GM21423 (cell line): ENCODE measurements at regions not wholly inside any gene's neighbourhood (a gene's known extent, or its start where the extent isn't known, plus 50 kb on each side); places are given as distances from the start of the nearest gene placed in this dataset.

Experiments
- ATAC-seq: cut with Tn5 transposase; IDR thresholded peaks from one replicate; pipeline ENCODE4 v1.9.1; 2021; ENCODE audit warnings: mild to moderate bottlenecking, moderate library complexity; ENCODE audit not compliant: unreplicated experiment

- ATAC-seq: no peak
Measured at GRCh38 chr2:7281231-7282201, 364.3 kb downstream of the RNF144A start.

- ATAC-seq: no peak
Measured at GRCh38 chr2:7286120-7286519, 368.9 kb downstream of the RNF144A start.

DNA sequence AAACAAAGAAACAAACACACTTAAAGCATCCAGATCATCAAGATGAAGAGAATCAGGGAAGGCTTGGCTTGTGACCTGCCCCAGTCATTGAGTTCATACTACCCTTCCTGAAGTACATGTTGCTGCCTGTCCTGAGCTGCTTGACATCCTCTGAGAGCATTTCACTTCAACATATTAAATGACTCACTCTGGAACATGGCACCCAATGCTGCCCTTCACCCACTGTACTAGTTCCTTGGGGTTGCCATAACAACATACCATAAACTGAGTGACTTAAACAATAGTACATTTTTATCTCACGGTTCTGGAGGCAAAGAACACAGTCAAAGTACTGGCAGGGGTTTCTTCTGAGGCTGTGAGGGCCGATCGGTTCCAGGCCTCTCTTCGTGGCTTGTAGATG is 371.3 kb downstream of the RNF144A start:
- no peak for ATAC-seq

GRCh38 chr2:7289697-7290096 is 372.5 kb downstream of the RNF144A start:
- ATAC-seq: no peak

- no peak for ATAC-seq
Measured at GRCh38 chr2:7292154-7292691, 375.0 kb downstream of the RNF144A start.

- ATAC-seq: no peak
Measured at GRCh38 chr2:7309582-7309981, 392.4 kb downstream of the RNF144A start.

DNA sequence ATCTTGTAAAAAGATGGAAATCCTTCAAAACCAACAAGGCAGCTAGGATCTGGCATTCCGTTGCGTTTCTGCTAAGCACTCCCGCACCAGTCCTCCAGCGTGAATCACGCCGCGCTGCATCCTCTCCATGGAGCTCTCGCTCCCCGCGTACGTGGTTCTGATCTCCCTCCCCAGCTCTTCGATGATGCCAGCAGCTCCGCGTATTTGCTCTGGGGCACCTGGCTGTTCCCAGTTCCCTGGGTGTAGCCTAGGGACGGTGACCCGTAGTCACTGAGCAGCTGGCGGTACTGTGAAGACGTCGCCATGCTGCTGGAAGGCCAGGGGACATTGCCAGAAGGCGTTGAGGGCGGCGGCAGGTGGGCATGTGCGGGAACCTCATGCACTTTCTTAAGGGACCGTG is 407.5 kb downstream of the RNF144A start:
- ATAC-seq: no peak

DNA sequence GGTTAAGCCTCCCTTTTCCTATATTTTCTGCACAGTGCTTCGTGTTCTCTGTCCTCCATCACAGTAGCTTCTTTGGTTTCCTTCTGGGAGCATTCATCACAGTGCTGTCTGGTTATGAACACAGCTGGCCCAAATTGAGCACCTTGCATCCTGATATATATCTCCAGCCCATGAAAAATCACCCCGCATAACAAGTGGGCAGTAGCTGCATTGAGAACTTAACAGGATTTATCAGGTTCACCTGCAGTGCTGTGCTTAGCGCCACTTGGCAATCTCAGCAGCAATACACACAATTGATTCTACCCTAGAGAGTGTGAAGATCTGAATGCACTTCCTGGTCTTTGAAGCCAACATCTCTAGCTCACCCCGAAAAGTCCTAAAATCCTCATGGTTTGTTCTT is 408.0 kb downstream of the RNF144A start:
- ATAC-seq: no peak

- no peak for ATAC-seq
Measured at GRCh38 chr2:7329465-7329864, 412.3 kb downstream of the RNF144A start.

DNA sequence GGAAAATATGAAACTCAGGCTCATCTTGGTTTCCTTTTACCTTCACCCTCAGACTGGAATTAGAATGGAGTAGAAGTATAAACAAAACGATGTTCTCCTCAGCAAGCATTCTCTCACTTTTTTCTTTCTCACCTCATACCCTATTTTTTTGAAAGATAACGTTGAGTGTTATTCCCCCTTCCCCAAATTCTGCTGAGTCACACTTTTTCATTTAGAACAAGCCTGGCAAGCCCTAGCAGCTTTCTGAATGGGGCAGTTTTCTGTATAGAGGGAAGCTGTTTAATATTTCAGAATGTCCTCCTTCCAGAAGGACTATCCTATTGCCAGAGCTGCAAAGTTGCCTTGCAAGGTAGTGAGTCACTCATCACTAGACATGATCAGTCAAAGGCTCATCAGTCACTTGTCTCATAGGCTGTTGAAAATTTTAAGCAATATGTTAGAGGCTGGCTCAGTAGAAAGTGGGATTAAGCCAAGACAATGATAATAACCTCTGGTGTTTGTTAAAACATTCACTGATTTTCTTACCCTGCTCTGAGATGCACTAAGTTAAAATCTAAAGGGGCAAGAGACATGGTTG is 416.1 kb downstream of the RNF144A start:
- no peak for ATAC-seq

- ATAC-seq: no peak
Measured at GRCh38 chr2:7333960-7334493, 416.8 kb downstream of the RNF144A start.

DNA sequence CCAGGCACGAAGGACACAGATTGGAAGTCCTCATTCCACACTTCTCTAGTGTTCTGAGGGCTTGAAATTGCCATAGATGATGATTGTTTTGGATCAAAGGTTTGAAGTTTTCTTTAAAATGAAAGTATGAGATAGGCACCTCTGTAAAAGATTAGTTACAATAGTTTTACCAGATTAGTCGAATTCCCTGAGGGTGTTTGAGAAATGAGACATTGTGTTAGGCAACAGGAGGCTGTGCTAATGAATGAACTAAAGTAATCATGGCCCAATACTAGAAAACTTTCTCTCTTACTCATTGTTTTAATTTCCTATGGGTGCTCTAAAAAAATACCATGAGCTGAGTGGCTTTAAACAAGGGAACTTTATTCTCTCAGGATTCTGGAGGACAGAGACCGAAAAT is 421.7 kb downstream of the RNF144A start:
- ATAC-seq: no peak

DNA sequence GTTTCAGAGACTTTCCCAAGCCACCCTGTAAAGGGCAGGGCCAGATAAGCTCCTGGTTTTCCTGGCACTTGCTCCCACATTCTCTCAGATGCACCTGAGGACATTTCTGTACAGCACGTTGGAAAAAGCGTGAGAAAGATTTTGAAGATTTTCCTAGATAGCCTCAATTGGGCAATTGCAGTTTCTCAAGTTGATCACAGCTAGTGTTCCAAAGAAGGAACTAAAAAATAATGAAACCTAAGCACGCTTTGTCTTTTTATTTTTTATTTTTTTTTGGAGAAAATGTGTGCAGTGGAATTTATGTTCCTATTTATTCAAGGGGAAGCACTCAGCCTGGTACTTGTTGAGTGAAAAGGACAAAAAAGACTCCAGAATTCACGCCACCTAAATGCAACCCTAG is 429.1 kb downstream of the RNF144A start:
- ATAC-seq: no peak

DNA sequence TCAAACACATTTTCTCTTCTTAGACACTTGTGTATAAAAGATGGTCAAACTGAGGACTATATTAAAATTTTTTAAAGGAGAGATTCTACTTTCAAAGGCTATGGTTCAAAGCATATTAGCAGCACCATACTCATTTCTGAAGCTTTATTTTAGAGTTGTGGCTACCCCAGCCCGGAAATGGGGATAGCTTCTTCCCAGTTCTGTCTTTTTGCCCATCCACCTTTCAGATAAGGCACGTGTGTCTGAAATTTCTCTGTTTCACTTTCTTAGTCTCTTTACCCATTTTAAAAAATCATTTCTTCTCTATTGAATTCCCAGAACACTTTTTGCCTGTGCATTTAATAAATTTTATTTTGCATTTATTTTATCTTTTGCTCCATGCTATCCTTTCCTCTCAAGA is 431.5 kb downstream of the RNF144A start:
- no peak for ATAC-seq

DNA sequence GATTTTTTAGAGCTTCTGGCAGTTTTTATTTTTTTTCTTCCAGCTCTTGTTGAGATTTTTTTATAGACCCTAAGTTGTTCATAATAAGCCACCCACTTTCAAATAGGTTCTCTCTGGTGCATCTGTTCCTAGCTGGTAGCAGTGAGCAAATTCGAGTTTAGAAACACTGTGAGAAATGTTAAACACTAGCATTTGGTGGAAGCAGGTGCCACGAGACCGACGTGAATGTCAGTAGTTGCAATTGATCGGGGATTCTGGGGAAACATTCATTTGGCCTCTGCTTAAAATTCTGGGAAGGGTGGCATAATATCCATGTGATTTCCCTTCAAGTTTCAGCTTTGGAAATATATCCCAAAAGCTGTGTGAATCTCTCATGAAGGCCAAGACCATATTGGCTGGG is 435.0 kb downstream of the RNF144A start:
- ATAC-seq: no peak

DNA sequence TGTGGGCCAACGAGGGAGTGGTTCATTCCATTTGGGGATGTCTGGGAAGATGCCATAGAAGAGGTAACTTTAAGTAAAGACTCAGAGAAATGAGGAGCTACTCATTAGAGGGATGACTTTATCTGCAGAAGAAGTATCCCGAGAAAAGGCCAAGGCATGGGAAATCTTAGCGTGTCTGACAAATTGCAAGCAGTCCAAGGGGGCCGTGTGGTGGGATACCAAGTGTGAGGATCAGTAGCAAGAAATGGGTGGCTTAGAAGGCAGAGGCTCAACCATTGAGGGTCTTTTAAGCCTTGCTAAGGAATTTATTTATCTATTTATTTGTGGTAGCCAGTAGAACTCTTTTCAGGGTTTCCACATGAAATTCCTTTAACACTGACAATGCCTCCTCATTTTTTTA is 436.4 kb downstream of the RNF144A start:
- ATAC-seq: no peak

DNA sequence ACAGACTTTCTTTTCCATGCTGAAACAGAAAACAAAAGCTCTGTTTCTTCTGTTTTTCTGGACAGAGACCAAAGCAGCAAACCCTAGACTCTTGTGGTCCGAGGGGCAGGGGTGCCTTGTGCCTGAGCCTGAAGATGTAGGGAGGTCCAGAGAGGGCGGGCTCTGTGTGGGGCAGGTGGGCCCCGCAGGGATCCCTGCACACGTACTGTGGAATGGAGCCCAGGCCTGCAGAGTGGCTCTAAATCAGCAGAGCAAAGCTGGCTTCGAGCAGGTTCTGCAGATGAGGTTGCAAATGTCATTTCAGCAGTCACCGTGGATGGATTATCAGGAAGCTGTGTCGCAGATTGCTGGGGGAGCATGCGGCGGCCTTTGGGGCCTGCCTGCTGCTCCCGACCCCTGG is 438.6 kb downstream of the RNF144A start:
- no peak for ATAC-seq

DNA sequence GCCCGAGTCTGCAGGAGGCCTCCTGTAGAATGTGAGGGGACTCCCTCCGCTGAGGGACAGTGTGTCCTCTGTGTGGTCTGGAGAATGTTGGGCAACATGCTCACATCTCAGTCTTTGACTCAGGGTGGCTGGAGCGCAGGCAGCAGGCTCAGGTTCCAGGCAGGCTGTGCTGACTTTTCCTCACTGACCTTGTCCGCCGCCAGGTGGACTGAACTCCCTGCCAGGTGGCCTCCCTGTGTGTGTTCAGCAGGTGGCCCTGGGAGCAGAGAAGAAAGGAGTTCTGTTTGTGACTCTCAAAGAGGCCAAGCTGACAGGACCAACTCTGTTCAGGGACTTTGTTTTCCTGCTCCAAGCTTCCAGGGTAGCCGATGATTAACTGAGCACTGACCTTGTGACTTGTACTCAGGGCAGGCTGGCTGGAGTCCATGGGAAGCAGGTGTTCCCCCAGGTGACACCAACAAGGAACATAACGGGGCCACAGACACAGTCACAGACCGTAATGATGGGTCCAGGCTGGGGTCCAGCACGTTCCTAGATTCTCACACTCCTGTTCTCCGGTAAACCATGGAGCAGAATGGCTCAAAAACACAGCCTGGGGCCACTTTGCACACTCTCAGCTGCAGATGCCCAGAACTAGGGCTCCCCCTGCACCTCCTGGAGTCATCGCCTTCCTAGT is 439.8 kb downstream of the RNF144A start:
- no peak for ATAC-seq

GRCh38 chr2:7357993-7358392 is 440.8 kb downstream of the RNF144A start:
- ATAC-seq: no peak

DNA sequence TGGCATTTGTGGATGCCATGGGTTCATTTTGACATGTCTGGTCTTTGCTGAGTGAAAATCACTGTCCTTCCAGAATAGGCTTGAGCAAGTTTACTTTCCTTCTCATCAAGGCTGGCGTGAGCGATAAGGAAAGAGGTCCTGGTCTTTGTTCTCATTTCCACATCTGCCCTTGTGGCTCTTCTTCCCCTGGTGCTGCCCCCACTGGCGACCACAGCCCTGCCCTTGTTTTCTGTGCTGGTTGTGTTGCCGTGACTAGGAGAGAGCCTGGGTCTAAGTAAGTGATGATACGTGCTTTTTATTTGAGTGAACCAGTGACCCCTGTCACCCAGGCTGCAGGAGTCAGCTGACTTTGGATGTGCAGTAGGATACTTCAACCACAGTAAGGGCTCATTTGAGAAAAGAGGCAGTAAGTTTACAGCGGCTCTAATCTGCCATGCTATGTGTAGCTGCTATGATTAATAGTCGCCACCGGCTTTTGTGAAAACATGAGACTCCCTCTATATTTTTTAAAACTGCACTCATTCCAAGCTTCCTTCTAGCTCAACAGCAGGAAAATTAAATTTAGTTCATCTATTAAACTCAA is 441.7 kb downstream of the RNF144A start:
- ATAC-seq: no peak

- no peak for ATAC-seq
Measured at GRCh38 chr2:7363906-7364305, 446.7 kb downstream of the RNF144A start.
